Gastroesophageal sphincter (tissue), 3 donors: ENCODE measurements at regions not wholly inside any gene's neighbourhood (a gene's known extent, or its start where the extent isn't known, plus 50 kb on each side); places are given as distances from the start of the nearest gene placed in this dataset.

ENCODE experiments used
- EP300 ChIP-seq: sonication (generic); formaldehyde crosslinking; IDR thresholded peaks from one replicate; pipeline ENCODE4 v1.6.1; 2017; ENCODE audit warnings: antibody characterized with exemption, mild to moderate bottlenecking
- POLR2A ChIP-seq, 2 donors: fragments of 450-650 bp; IDR thresholded peaks; one replicate each; pipeline ENCODE4 v1.6.1; 2017; ENCODE audit warnings: antibody characterized with exemption in 2 of 2, mild to moderate bottlenecking in 2 of 2, moderate library complexity in 1 of 2
- TF ChIP-seq, protein P1 (sequence below), 4 experiments: fragments of 200-600 bp in 2 of 4; fragments of 450-650 bp in 2 of 4; sonication (generic) in 1 of 4; IDR thresholded peaks; one replicate each; pipeline ENCODE4 v1.5.1; 2017 to 2019; ENCODE audit warnings: antibody characterized with exemption in 4 of 4, mild to moderate bottlenecking in 2 of 4, moderate library complexity in 2 of 4

- TF ChIP-seq, protein P1, sequence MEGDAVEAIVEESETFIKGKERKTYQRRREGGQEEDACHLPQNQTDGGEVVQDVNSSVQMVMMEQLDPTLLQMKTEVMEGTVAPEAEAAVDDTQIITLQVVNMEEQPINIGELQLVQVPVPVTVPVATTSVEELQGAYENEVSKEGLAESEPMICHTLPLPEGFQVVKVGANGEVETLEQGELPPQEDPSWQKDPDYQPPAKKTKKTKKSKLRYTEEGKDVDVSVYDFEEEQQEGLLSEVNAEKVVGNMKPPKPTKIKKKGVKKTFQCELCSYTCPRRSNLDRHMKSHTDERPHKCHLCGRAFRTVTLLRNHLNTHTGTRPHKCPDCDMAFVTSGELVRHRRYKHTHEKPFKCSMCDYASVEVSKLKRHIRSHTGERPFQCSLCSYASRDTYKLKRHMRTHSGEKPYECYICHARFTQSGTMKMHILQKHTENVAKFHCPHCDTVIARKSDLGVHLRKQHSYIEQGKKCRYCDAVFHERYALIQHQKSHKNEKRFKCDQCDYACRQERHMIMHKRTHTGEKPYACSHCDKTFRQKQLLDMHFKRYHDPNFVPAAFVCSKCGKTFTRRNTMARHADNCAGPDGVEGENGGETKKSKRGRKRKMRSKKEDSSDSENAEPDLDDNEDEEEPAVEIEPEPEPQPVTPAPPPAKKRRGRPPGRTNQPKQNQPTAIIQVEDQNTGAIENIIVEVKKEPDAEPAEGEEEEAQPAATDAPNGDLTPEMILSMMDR (IDR thresholded peaks at IDR 0.05), result no peak
- TF ChIP-seq EP300 (no peak), POLR2A (IDR thresholded peaks at IDR 0.05) (no peak)
Measured at GRCh38 chr21:17295997-17296396, 216.8 kb upstream of the CXADR start.
